GM13976 (cell line): ENCODE measurements at regions not wholly inside any gene's neighbourhood (a gene's known extent, or its start where the extent isn't known, plus 50 kb on each side); places are given as distances from the start of the nearest gene placed in this dataset.
"Not testable (repeated sequence)": the region's sequence is repeated elsewhere in the genome, so short reads cannot be mapped to it uniquely, and the experiment has no call there.

Source experiments
- DNase-seq: peaks from one replicate; pipeline ENCODE4 v3.0.0; 2012; ENCODE audit warnings: low spot score
- CTCF ChIP-seq: IDR thresholded peaks from 2 replicates; pipeline ENCODE4 v1.5.1; 2012; ENCODE audit warnings: borderline replicate concordance, mild to moderate bottlenecking; ENCODE audit not compliant: insufficient read depth; ENCODE audit errors: extremely low read depth, missing control alignments, control extremely low read depth
- in situ Hi-C: fragments of 300-500 bp; cut with MboI; formaldehyde crosslinking; loops from one replicate; pipeline ENCODE4 v1.12.0; 2022; ENCODE audit warnings: low sequenced_read_pairs, mixed read lengths, inconsistent platforms; ENCODE audit not compliant: unreplicated experiment

GRCh38 chr2:114281188-114281587 lies 161.3 kb upstream of the DPP10 start:
- no peak for DNase-seq
- in situ Hi-C loops, result no loop called here
- TF ChIP-seq CTCF, result no peak

GRCh38 chr2:114283774-114284173 lies 158.7 kb upstream of the DPP10 start:
- in situ Hi-C loops, result no loop called here
- TF ChIP-seq CTCF, result no peak

GRCh38 chr2:114286438-114286837 lies 156.0 kb upstream of the DPP10 start:
- TF ChIP-seq CTCF, result no peak
- DNase-seq, result no peak
- in situ Hi-C loops, result no loop called here

More at GRCh38 chr2:114283774-114284173, 158.7 kb upstream of the DPP10 start:
- no peak for DNase-seq

- no peak for DNase-seq
- TF ChIP-seq CTCF, result no peak
- in situ Hi-C loops, result no loop called here
Observed at GRCh38 chr2:114293355-114293754, 149.1 kb upstream of the DPP10 start.

- TF ChIP-seq CTCF, result no peak
- in situ Hi-C loops, result no loop called here
- no peak for DNase-seq
Observed at GRCh38 chr2:114294741-114295140, 147.7 kb upstream of the DPP10 start.

GRCh38 chr2:114300351-114300750 lies 142.1 kb upstream of the DPP10 start:
- in situ Hi-C loops, DNase-seq: not testable (repeated sequence)

GRCh38 chr2:114316532-114317300 lies 125.7 kb upstream of the DPP10 start:
- TF ChIP-seq CTCF, result no peak
- no peak for DNase-seq
- in situ Hi-C loops, result no loop called here
